HCT116 (cell line): ENCODE measurements at regions not wholly inside any gene's neighbourhood (a gene's known extent, or its start where the extent isn't known, plus 50 kb on each side); places are given as distances from the start of the nearest gene placed in this dataset.

Experiments used
- ATAC-seq: fragments of 200-7000 bp; cut with Tn5 transposase; 2 replicates; pipeline ENCODE4 v1.9.1; 2020; ENCODE audit warnings: mild to moderate bottlenecking, moderate library complexity
- BruUV-seq: library from RNA; stranded (reverse); fragments of 400-500 nt; replicated peaks from 2 replicates; lab custom pipeline; 2021; lab: Mats Ljungman, UMichigan
- CTCF ChIA-PET: fragments of 300-600 bp; sonication (Branson Sonifier 250); formaldehyde crosslinking; loops from one replicate; lab custom pipeline; 2021; ENCODE audit warnings: antibody characterized with exemption; lab: Charles Lee
- POLR2A ChIA-PET: fragments of 300-600, 350-600 bp; sonication (Branson Sonifier 250); formaldehyde crosslinking; loops from one replicate; lab custom pipeline; 2021; ENCODE audit warnings: antibody characterized with exemption; lab: Charles Lee
- RAD21 ChIA-PET, 2 experiments: fragments of 300-600 bp; sonication (Branson Sonifier 250); formaldehyde crosslinking; loops; one replicate each; lab custom pipeline; 2023; ENCODE audit warnings: low total read pairs in 2 of 2; ENCODE audit not compliant: uncharacterized antibody in 2 of 2, unreplicated experiment in 2 of 2, low non-redundant PET in 1 of 2; lab: Charles Lee
- DNase-seq: peaks from one replicate; pipeline ENCODE4 v3.0.0-alpha.2; 2010; ENCODE audit warnings: low read depth, low spot score
- H2AFZ ChIP-seq: fragments of 200-600 bp; shearing (Covaris generic), sonication (generic); 2 replicates; pipeline ENCODE4 v1.6.1; 2017; ENCODE audit warnings: low read depth, mixed run types, mixed read lengths, antibody characterized with exemption, low read length; ENCODE audit not compliant: poor library complexity, severe bottlenecking
- H3K27ac ChIP-seq: 2 replicates; pipeline ENCODE4 v1.5.1; 2012; ENCODE audit warnings: low read depth, low read length
- H3K27me3 ChIP-seq: fragments of 200-600 bp; sonication (generic); 2 replicates; pipeline ENCODE4 v1.6.1; 2016; ENCODE audit warnings: mixed run types, low read length, mixed read lengths; ENCODE audit not compliant: insufficient read depth
- H3K36me3 ChIP-seq, 2 experiments: fragments of 200-500 bp in 1 of 2; fragments of 200-600 bp in 1 of 2; sonication (Bioruptor generic) in 1 of 2; sonication (generic) in 1 of 2; 2 replicates each; pipeline versions ENCODE4 v1.5.1 to v1.6.1; 2014 to 2016; ENCODE audit warnings: low read length in 2 of 2, inconsistent platforms in 1 of 2, mixed read lengths in 1 of 2, mixed run types in 1 of 2; ENCODE audit not compliant: insufficient read depth in 2 of 2, control insufficient read depth in 1 of 2
- H3K4me1 ChIP-seq, 2 experiments: fragments of 200-600 bp in 1 of 2; sonication (generic) in 1 of 2; 2 replicates each; pipeline versions ENCODE4 v1.5.1 to v1.6.1; 2012 to 2017; ENCODE audit warnings: low read length in 2 of 2, inconsistent platforms in 1 of 2, mild to moderate bottlenecking in 1 of 2, mixed read lengths in 1 of 2, mixed run types in 1 of 2, moderate library complexity in 1 of 2; ENCODE audit not compliant: insufficient read depth in 2 of 2, control insufficient read depth in 1 of 2
- H3K4me2 ChIP-seq: fragments of 200-600 bp; sonication (generic); 2 replicates; pipeline ENCODE4 v1.6.1; 2017; ENCODE audit warnings: mixed run types, low read length, mixed read lengths
- H3K4me3 ChIP-seq, 2 experiments: fragments of 200-600 bp in 1 of 2; sonication (generic) in 1 of 2; replicated peaks in 1 of 2; 2 replicates each; pipeline ENCODE4 v1.5.1; 2011 to 2016; ENCODE audit warnings: low read length in 2 of 2, control low read depth in 1 of 2, low read depth in 1 of 2, mild to moderate bottlenecking in 1 of 2, mixed read lengths in 1 of 2, mixed run types in 1 of 2
- H3K79me2 ChIP-seq: fragments of 200-600 bp; sonication (generic); 2 replicates; pipeline ENCODE4 v1.6.1; 2017; ENCODE audit warnings: mild to moderate bottlenecking, mixed run types, low read length, moderate library complexity, mixed read lengths; ENCODE audit not compliant: insufficient read depth
- H3K9ac ChIP-seq: fragments of 200-600 bp; sonication (generic); 2 replicates; pipeline ENCODE4 v1.6.1; 2016; ENCODE audit warnings: low read length, mixed read lengths
- H3K9me2 ChIP-seq: fragments of 200-600 bp; sonication (generic), shearing (Covaris generic); 2 replicates; pipeline ENCODE4 v1.6.1; 2017; ENCODE audit warnings: mixed run types, mild to moderate bottlenecking, moderate library complexity; ENCODE audit not compliant: insufficient read depth
- H3K9me3 ChIP-seq, 2 experiments: fragments of 200-500 bp in 1 of 2; fragments of 200-600 bp in 1 of 2; sonication (Bioruptor generic) in 1 of 2; sonication (generic) in 1 of 2; 2 replicates each; pipeline ENCODE4 v1.6.1; 2014 to 2017; ENCODE audit warnings: low read length in 2 of 2, mixed read lengths in 2 of 2, inconsistent platforms in 1 of 2, low read depth in 1 of 2, mild to moderate bottlenecking in 1 of 2, mixed run types in 1 of 2, moderate library complexity in 1 of 2; ENCODE audit not compliant: control insufficient read depth in 1 of 2, insufficient read depth in 1 of 2
- H4K20me1 ChIP-seq: fragments of 200-600 bp; sonication (generic), shearing (Covaris generic); 2 replicates; pipeline ENCODE4 v1.6.1; 2017; ENCODE audit warnings: mixed run types, mild to moderate bottlenecking, moderate library complexity; ENCODE audit not compliant: insufficient read depth
- CBX3 ChIP-seq: IDR thresholded peaks from 2 replicates; pipeline ENCODE4 v1.6.1; 2012; ENCODE audit warnings: low read depth
- CEBPB ChIP-seq: IDR thresholded peaks from 2 replicates; pipeline ENCODE4 v1.6.1; 2012; ENCODE audit warnings: low read depth
- EGR1 ChIP-seq: IDR thresholded peaks from 2 replicates; pipeline ENCODE4 v1.6.1; 2012; ENCODE audit warnings: low read depth
- ELF1 ChIP-seq: IDR thresholded peaks from 2 replicates; pipeline ENCODE4 v1.6.1; 2012; ENCODE audit warnings: low read depth, borderline replicate concordance
- EZH2 ChIP-seq: fragments of 200-600 bp; sonication (generic); IDR thresholded peaks from 2 replicates; pipeline ENCODE4 v1.6.1; 2017; ENCODE audit warnings: antibody characterized with exemption, mixed run types
- FOSL1 ChIP-seq: IDR thresholded peaks from 2 replicates; pipeline ENCODE4 v1.6.1; 2012; ENCODE audit warnings: low read depth
- JUND ChIP-seq: IDR thresholded peaks from 2 replicates; pipeline ENCODE4 v1.6.1; 2012
- POLR2A ChIP-seq: IDR thresholded peaks from 2 replicates; pipeline ENCODE4 v1.7.0; 2011; ENCODE audit warnings: borderline replicate concordance; ENCODE audit not compliant: insufficient read depth, insufficient read length; ENCODE audit errors: extremely low read depth
- POLR2AphosphoS5 ChIP-seq: IDR thresholded peaks from 2 replicates; pipeline ENCODE4 v1.6.1; 2011; ENCODE audit warnings: mild to moderate bottlenecking, low read depth, low read length, moderate library complexity
- RAD21 ChIP-seq: IDR thresholded peaks from 2 replicates; pipeline ENCODE4 v1.6.1; 2012; ENCODE audit warnings: low read depth, mild to moderate bottlenecking
- SRF ChIP-seq: IDR thresholded peaks from 2 replicates; pipeline ENCODE4 v1.6.1; 2012; ENCODE audit warnings: low read depth
- ZBTB33 ChIP-seq: IDR thresholded peaks from 2 replicates; pipeline ENCODE4 v1.6.1; 2011; ENCODE audit warnings: mild to moderate bottlenecking, low read length, moderate library complexity; ENCODE audit not compliant: insufficient replicate concordance; ENCODE audit errors: extremely low read depth
- ZNF274 ChIP-seq: fragments of 200-500 bp; sonication (Bioruptor generic); IDR thresholded peaks from 2 replicates; pipeline ENCODE4 v1.6.1; 2014; ENCODE audit warnings: mild to moderate bottlenecking, low read depth, low read length, inconsistent platforms
- intact Hi-C: fragments of 100-400 bp; cut with micrococcal nuclease; formaldehyde crosslinking; loops from 2 replicates; pipeline ENCODE4 v1.10.0; 2022
- TF ChIP-seq, protein P1 (sequence below): IDR thresholded peaks from 2 replicates; pipeline ENCODE4 v1.6.1; 2012
- TF ChIP-seq, protein P2 (sequence below): IDR thresholded peaks from 2 replicates; pipeline ENCODE4 v1.6.1; 2012; ENCODE audit warnings: low read depth
- TF ChIP-seq, protein P3 (sequence below), 3 experiments: fragments of 200-600 bp in 1 of 3; sonication (generic) in 1 of 3; IDR thresholded peaks in 2 of 3; conservative IDR thresholded peaks in 1 of 3; 2 replicates each; pipeline ENCODE4 v1.5.1; 2012 to 2017; ENCODE audit warnings: low read depth in 2 of 3, low read length in 2 of 3, antibody characterized with exemption in 1 of 3, borderline replicate concordance in 1 of 3, control low read depth in 1 of 3, mild to moderate bottlenecking in 1 of 3, mixed read lengths in 1 of 3, mixed run types in 1 of 3, moderate library complexity in 1 of 3; ENCODE audit not compliant: insufficient read depth in 1 of 3

DNA sequence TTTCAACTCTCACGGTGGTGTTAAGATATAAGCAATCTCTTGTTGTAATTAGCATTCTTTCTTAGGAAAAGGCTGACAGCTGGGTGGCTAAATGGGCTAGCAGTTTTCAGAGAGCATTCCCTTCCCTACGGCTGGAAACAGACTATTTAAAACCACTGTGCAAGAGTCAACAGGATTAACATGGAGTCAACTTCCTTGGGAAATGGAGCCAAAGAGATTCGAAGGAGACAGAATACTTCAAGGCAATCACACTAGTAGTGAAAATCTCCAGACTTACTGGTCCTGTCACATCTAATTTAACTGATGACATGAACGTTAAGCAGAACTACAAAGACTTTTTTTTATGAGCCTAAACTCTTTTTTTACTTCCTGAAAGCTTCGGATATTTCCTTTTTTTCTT, 453.3 kb upstream of the ITGA1 start (continued):
- TF ChIP-seq EZH2: no peak
- TF ChIP-seq, protein P1, sequence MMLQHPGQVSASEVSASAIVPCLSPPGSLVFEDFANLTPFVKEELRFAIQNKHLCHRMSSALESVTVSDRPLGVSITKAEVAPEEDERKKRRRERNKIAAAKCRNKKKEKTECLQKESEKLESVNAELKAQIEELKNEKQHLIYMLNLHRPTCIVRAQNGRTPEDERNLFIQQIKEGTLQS: no peak
- TF ChIP-seq JUND: no peak

DNA sequence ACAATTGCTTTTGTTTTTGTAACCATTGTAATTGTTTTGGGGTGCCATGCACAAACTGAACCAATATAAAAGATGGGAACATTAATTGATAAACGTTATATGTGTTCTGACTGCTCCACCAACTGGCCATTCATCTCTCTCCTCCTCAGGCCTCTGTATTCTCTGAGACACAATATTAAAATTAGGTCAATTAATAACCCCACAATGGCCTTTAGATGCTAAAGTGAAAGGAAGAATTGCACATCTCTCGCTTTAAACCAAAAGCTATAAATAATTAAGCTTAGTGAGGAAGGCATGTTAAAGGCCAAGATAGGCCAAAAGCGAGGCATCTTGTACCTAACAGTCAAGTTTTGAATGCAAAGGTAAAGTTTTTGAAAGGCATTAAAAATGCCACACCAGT, 448.4 kb upstream of the ITGA1 start:
- no peaks in the 10 kb centered on the region for H3K9me3 ChIP-seq
- no peak overlapping the region for H3K9ac ChIP-seq
- BruUV-seq: no TSS peak
- H4K20me1 ChIP-seq: no peaks in the 10 kb centered on the region
- RAD21 ChIA-PET: no interaction called here
- H3K4me2 ChIP-seq: no peak overlapping the region
- POLR2A ChIA-PET: no interaction called here
- H3K27ac ChIP-seq: no peak overlapping the region
- intact Hi-C loops: no loop called here
- H3K79me2 ChIP-seq: no peaks in the 10 kb centered on the region
- no peak overlapping the region for H2AFZ ChIP-seq
- CTCF ChIA-PET: no interaction called here
- no peak for ATAC-seq
- H3K4me3 ChIP-seq: no peak overlapping the region
- no peaks in the 10 kb centered on the region for H3K27me3 ChIP-seq
- no peaks in the 10 kb centered on the region for H3K36me3 ChIP-seq
- DNase-seq: no peak
- H3K9me2 ChIP-seq: no peaks in the 10 kb centered on the region
- TF ChIP-seq, protein P2, sequence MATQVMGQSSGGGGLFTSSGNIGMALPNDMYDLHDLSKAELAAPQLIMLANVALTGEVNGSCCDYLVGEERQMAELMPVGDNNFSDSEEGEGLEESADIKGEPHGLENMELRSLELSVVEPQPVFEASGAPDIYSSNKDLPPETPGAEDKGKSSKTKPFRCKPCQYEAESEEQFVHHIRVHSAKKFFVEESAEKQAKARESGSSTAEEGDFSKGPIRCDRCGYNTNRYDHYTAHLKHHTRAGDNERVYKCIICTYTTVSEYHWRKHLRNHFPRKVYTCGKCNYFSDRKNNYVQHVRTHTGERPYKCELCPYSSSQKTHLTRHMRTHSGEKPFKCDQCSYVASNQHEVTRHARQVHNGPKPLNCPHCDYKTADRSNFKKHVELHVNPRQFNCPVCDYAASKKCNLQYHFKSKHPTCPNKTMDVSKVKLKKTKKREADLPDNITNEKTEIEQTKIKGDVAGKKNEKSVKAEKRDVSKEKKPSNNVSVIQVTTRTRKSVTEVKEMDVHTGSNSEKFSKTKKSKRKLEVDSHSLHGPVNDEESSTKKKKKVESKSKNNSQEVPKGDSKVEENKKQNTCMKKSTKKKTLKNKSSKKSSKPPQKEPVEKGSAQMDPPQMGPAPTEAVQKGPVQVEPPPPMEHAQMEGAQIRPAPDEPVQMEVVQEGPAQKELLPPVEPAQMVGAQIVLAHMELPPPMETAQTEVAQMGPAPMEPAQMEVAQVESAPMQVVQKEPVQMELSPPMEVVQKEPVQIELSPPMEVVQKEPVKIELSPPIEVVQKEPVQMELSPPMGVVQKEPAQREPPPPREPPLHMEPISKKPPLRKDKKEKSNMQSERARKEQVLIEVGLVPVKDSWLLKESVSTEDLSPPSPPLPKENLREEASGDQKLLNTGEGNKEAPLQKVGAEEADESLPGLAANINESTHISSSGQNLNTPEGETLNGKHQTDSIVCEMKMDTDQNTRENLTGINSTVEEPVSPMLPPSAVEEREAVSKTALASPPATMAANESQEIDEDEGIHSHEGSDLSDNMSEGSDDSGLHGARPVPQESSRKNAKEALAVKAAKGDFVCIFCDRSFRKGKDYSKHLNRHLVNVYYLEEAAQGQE: no peak
- TF ChIP-seq POLR2AphosphoS5 (no peak), EZH2 (no peak), FOSL1 (no peak), ZBTB33 (no peak), ZNF274 (no peak), EGR1 (no peak), RAD21 (no peak), CBX3 (no peak), CEBPB (no peak), ELF1 (no peak), SRF (no peak), POLR2A (no peak)
- TF ChIP-seq, protein P1: no peak
- TF ChIP-seq, protein P3, sequence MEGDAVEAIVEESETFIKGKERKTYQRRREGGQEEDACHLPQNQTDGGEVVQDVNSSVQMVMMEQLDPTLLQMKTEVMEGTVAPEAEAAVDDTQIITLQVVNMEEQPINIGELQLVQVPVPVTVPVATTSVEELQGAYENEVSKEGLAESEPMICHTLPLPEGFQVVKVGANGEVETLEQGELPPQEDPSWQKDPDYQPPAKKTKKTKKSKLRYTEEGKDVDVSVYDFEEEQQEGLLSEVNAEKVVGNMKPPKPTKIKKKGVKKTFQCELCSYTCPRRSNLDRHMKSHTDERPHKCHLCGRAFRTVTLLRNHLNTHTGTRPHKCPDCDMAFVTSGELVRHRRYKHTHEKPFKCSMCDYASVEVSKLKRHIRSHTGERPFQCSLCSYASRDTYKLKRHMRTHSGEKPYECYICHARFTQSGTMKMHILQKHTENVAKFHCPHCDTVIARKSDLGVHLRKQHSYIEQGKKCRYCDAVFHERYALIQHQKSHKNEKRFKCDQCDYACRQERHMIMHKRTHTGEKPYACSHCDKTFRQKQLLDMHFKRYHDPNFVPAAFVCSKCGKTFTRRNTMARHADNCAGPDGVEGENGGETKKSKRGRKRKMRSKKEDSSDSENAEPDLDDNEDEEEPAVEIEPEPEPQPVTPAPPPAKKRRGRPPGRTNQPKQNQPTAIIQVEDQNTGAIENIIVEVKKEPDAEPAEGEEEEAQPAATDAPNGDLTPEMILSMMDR (IDR thresholded peaks at IDR 0.05 in 2 of 3, conservative IDR thresholded peaks at IDR 0.05 in 1 of 3; ENCODE audit: borderline replicate concordance in 1 of 3, insufficient read depth in 1 of 3, low read depth in 2 of 3, low read length in 2 of 3): no peak
- TF ChIP-seq, all 23 proteins: peak for 0
- H3K4me1 ChIP-seq: no peaks in the 10 kb centered on the region
